Islet precursor cell (in vitro differentiated cells): ENCODE measurements at regions not wholly inside any gene's neighbourhood (a gene's known extent, or its start where the extent isn't known, plus 50 kb on each side); places are given as distances from the start of the nearest gene placed in this dataset.
A peak's percentile ranks its signal among the peaks of the same experiment; 100 is the strongest.
"Not testable (repeated sequence)": the region's sequence is repeated elsewhere in the genome, so short reads cannot be mapped to it uniquely, and the experiment has no call there.

Experiments used
- DNase-seq: peaks from one replicate; pipeline ENCODE4 v3.0.0-alpha.2; 2018

- DNase-seq = no peak
Measured at GRCh38 chr2:131641414-131642206, 113.9 kb downstream of the CCDC74A start.

GRCh38 chr2:131643180-131643579 is 115.5 kb downstream of the CCDC74A start:
- DNase-seq = not testable (repeated sequence)

GRCh38 chr2:131645177-131645765 is 117.6 kb downstream of the CCDC74A start:
- no peak for DNase-seq

- not testable (repeated sequence) for DNase-seq
Measured at GRCh38 chr2:131646220-131646619, 118.5 kb downstream of the CCDC74A start.

- no peak for DNase-seq
Measured at GRCh38 chr2:131646669-131647297, 119.1 kb downstream of the CCDC74A start.

GRCh38 chr2:131648565-131648964 is 120.9 kb downstream of the CCDC74A start:
- not testable (repeated sequence) for DNase-seq

- DNase-seq = not testable (repeated sequence)
Measured at GRCh38 chr2:131652246-131652645, 124.6 kb downstream of the CCDC74A start.

GRCh38 chr2:131654107-131654506 is 126.4 kb downstream of the CCDC74A start:
- not testable (repeated sequence) for DNase-seq

- DNase-seq = no peak
Measured at GRCh38 chr2:131656816-131657633, 129.3 kb downstream of the CCDC74A start.

- no peak for DNase-seq
Measured at GRCh38 chr2:131657895-131658768, 130.4 kb downstream of the CCDC74A start.

- DNase-seq = no peak
Measured at GRCh38 chr2:131658769-131659131, 131.1 kb downstream of the CCDC74A start.

- no peak for DNase-seq
Measured at GRCh38 chr2:131659168-131659572, 131.5 kb downstream of the CCDC74A start.

GRCh38 chr2:131661101-131661782 is 133.6 kb downstream of the CCDC74A start:
- not testable (repeated sequence) for DNase-seq

GRCh38 chr2:131661884-131662535 is 134.3 kb downstream of the CCDC74A start:
- not testable (repeated sequence) for DNase-seq

GRCh38 chr2:131663501-131663900 is 135.8 kb downstream of the CCDC74A start:
- not testable (repeated sequence) for DNase-seq

GRCh38 chr2:131665716-131666115 is 138.0 kb downstream of the CCDC74A start:
- DNase-seq = not testable (repeated sequence)

- peak; percentile 68 for DNase-seq
Measured at GRCh38 chr2:131668794-131669540, 141.3 kb downstream of the CCDC74A start.

- DNase-seq = not testable (repeated sequence)
Measured at GRCh38 chr2:131671841-131672470, 144.3 kb downstream of the CCDC74A start.
